ENCODE measurements at regions not wholly inside any gene's neighbourhood (a gene's known extent, or its start where the extent isn't known, plus 50 kb on each side); places are given as distances from the start of the nearest gene placed in this dataset.

DNA sequence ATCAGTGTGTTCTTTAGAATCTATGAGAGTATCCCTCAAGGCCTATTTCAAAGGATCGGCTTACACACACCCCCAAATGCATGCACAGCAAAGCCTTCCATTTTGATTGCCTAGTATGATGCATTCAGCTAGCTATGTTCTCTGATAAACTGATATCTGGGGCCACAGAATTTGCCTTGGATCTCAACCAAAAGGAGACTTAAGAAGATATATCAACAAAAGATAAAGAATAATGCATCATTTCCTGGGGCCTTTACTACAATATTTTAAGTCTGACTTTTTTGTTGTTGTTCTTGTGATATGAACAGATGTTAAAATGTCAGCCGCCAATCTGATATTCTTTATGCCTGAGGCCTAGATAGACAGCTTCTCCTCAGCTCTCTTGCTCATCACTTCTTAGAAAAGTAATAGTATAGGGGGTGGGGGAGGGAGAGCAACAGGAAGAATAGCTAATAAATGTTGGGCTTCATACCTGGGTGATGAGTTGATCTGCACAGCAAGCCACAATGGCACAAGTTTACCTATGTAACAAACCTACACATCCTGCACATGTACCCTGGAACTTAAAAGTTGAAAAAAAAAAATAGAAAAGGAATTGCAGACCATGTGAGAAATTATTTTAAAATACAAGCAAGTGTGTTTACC, 792.9 kb upstream of the GHITM start:
- TF ChIP-seq CTCF (IDR thresholded peaks at IDR 0.05), result no peak
- no peak for TF ChIP-seq POLR2A (IDR thresholded peaks at IDR 0.05)
- TF ChIP-seq EP300 (IDR thresholded peaks at IDR 0.05), result no peak

GRCh38 chr10:83352588-83352987, 786.7 kb upstream of the GHITM start:
- WGBS, 3 donors, result 88 to 94% (median 90%) methylated on average over 3 of the region's 3 CpGs
- intact Hi-C loops (cut with DNase I), result no loop called here
- TF ChIP-seq POLR2A (IDR thresholded peaks at IDR 0.05), result no peak
- TF ChIP-seq CTCF (IDR thresholded peaks at IDR 0.05), result no peak
- Histone ChIP-seq H3K27me3 (no peaks in the 10 kb centered on the region), H3K4me1 (ENCODE audit: insufficient read depth) (no peaks in the 10 kb centered on the region), H3K27ac (no peak overlapping the region), H3K4me3 (no peak overlapping the region), H3K36me3 (no peaks in the 10 kb centered on the region), H3K9me3 (no peaks in the 10 kb centered on the region)
- no peak for DNase-seq

More for the DNA sequence above, 792.9 kb upstream of the GHITM start:
- intact Hi-C loops (cut with DNase I), result no loop called here
- Histone ChIP-seq H3K36me3 (no peaks in the 10 kb centered on the region), H3K4me1 (ENCODE audit: insufficient read depth) (no peaks in the 10 kb centered on the region), H3K9me3 (peaks cover 0 to 3% of the 10 kb centered on the region in 2 donors), H3K27ac (no peak overlapping the region), H3K4me3 (no peak overlapping the region), H3K27me3 (no peaks in the 10 kb centered on the region)
- 97% methylated on average over 2 of the region's 2 CpGs for WGBS, 3 donors
- DNase-seq, result no peak

- intact Hi-C loops (cut with DNase I), result no loop called here
- TF ChIP-seq CTCF (IDR thresholded peaks at IDR 0.05) (no peak), POLR2A (IDR thresholded peaks at IDR 0.05) (no peak)
- Histone ChIP-seq H3K4me3 (no peak overlapping the region), H3K36me3 (no peaks in the 10 kb centered on the region), H3K27ac (no peak overlapping the region), H3K4me1 (ENCODE audit: insufficient read depth) (no peaks in the 10 kb centered on the region), H3K9me3 (no peaks in the 10 kb centered on the region), H3K27me3 (no peaks in the 10 kb centered on the region)
- WGBS, 3 donors, result 81 to 87% (median 85%) methylated on average over 1 of the region's 1 CpG
- DNase-seq, result no peak
These were observed 784.9 kb upstream of the GHITM start for GRCh38 chr10:83354456-83354855.

DNA sequence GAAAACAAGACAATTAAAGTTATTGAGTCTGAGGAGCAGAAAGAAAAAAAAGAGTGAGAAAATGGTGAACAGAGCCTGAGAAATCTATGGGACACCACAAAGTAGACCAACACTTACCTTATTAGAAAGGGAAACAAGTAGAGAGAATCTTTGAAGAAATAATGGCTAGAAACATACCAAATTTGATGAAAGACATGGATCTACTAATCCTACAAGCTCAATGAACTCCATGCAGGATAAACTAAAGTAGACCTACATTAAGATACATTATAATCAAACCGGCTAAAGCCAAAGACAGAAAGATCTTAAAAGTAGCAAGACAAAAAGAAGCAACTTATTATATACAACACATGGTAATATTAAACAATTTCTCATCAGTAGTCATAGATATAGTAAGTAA, 782.3 kb upstream of the GHITM start:
- H3K4me3 ChIP-seq, result no peak overlapping the region
- intact Hi-C loops (cut with DNase I), result no loop called here
- no peaks in the 10 kb centered on the region for H3K36me3 ChIP-seq
- H3K9me3 ChIP-seq, result no peaks in the 10 kb centered on the region
- no peak for TF ChIP-seq EP300 (IDR thresholded peaks at IDR 0.05)
- TF ChIP-seq CTCF (IDR thresholded peaks at IDR 0.05), result no peak
- TF ChIP-seq POLR2A (IDR thresholded peaks at IDR 0.05), result no peak
- no peak overlapping the region for H3K27ac ChIP-seq
- no peaks in the 10 kb centered on the region for H3K4me1 ChIP-seq (ENCODE audit: insufficient read depth)
- no peaks in the 10 kb centered on the region for H3K27me3 ChIP-seq
- WGBS, 3 donors, result 56 to 95% (median 94%) methylated on average over 1 of the region's 1 CpG
- DNase-seq, result no peak
